T-helper 2 cell treated with Interferon-gamma antibody and Interleukin-4, amounts not matched to agents 5 μg/mL and 100 μg/mL, for 36 hours (primary cell): ENCODE measurements at regions not wholly inside any gene's neighbourhood (a gene's known extent, or its start where the extent isn't known, plus 50 kb on each side); places are given as distances from the start of the nearest gene placed in this dataset.
"Not testable (repeated sequence)": the region's sequence is repeated elsewhere in the genome, so short reads cannot be mapped to it uniquely, and the experiment has no call there.

Source experiments
- DNase-seq: peaks from one replicate; pipeline ENCODE4 v3.0.0; 2021; ENCODE audit warnings: low spot score
- H3K27ac Mint-ChIP-seq: one replicate; pipeline ENCODE4 v1.8.0; 2021; ENCODE audit warnings: mild to moderate bottlenecking, mixed read lengths
- H3K27me3 Mint-ChIP-seq: one replicate; pipeline ENCODE4 v1.8.0; 2021; ENCODE audit warnings: low read depth, mixed read lengths
- H3K36me3 Mint-ChIP-seq: one replicate; pipeline ENCODE4 v1.8.0; 2021; ENCODE audit warnings: low read depth, mixed read lengths
- H3K4me1 Mint-ChIP-seq: one replicate; pipeline ENCODE4 v1.8.0; 2021; ENCODE audit warnings: low read depth, mixed read lengths
- H3K4me3 Mint-ChIP-seq: one replicate; pipeline ENCODE4 v1.8.0; 2022; ENCODE audit warnings: mild to moderate bottlenecking, moderate library complexity, mixed read lengths
- H3K9me3 Mint-ChIP-seq: one replicate; pipeline ENCODE4 v1.8.0; 2021; ENCODE audit warnings: mixed read lengths

GRCh38 chr6:85772641-85773040 lies 130.0 kb upstream of the SYNCRIP start:
- Mint-ChIP-seq H3K4me3 (no peak overlapping the region), H3K9me3 (no peaks in the 10 kb centered on the region), H3K36me3 (no peaks in the 10 kb centered on the region), H3K27me3 (no peaks in the 10 kb centered on the region), H3K27ac (no peak overlapping the region), H3K4me1 (no peaks in the 10 kb centered on the region)
- DNase-seq = no peak

GRCh38 chr6:85771925-85772430 lies 129.3 kb upstream of the SYNCRIP start:
- no peak overlapping the region for H3K4me3 Mint-ChIP-seq
- no peaks in the 10 kb centered on the region for H3K27me3 Mint-ChIP-seq
- H3K4me1 Mint-ChIP-seq = no peaks in the 10 kb centered on the region
- no peak overlapping the region for H3K27ac Mint-ChIP-seq
- no peaks in the 10 kb centered on the region for H3K9me3 Mint-ChIP-seq
- no peak for DNase-seq
- H3K36me3 Mint-ChIP-seq = no peaks in the 10 kb centered on the region

GRCh38 chr6:85771455-85771854 lies 128.8 kb upstream of the SYNCRIP start:
- Mint-ChIP-seq H3K36me3 (no peaks in the 10 kb centered on the region), H3K27ac (no peak overlapping the region), H3K4me1 (no peaks in the 10 kb centered on the region), H3K9me3 (no peaks in the 10 kb centered on the region), H3K4me3 (no peak overlapping the region), H3K27me3 (no peaks in the 10 kb centered on the region)
- no peak for DNase-seq

- H3K36me3 Mint-ChIP-seq = no peaks in the 10 kb centered on the region
Measured at GRCh38 chr6:85764844-85765243, 122.2 kb upstream of the SYNCRIP start.

GRCh38 chr6:85756982-85757381 lies 114.3 kb upstream of the SYNCRIP start:
- peaks cover 7% of the 10 kb centered on the region for H3K27me3 Mint-ChIP-seq
- H3K4me3 Mint-ChIP-seq = no peak overlapping the region
- DNase-seq = no peak
- no peaks in the 10 kb centered on the region for H3K9me3 Mint-ChIP-seq
- no peaks in the 10 kb centered on the region for H3K36me3 Mint-ChIP-seq
- no peaks in the 10 kb centered on the region for H3K4me1 Mint-ChIP-seq
- no peak overlapping the region for H3K27ac Mint-ChIP-seq

More at GRCh38 chr6:85764844-85765243, 122.2 kb upstream of the SYNCRIP start:
- H3K27ac Mint-ChIP-seq = no peak overlapping the region
- DNase-seq = no peak
- no peaks in the 10 kb centered on the region for H3K9me3 Mint-ChIP-seq
- H3K4me1 Mint-ChIP-seq = no peaks in the 10 kb centered on the region
- H3K4me3 Mint-ChIP-seq = no peak overlapping the region
- no peaks in the 10 kb centered on the region for H3K27me3 Mint-ChIP-seq

- Mint-ChIP-seq H3K9me3 (no peaks in the 10 kb centered on the region), H3K4me1 (no peaks in the 10 kb centered on the region), H3K36me3 (no peaks in the 10 kb centered on the region), H3K27ac (no peak overlapping the region), H3K27me3 (peaks cover 7% of the 10 kb centered on the region), H3K4me3 (no peak overlapping the region)
- DNase-seq = no peak
Measured at GRCh38 chr6:85754894-85755293, 112.2 kb upstream of the SYNCRIP start.

- no peaks in the 10 kb centered on the region for H3K4me1 Mint-ChIP-seq
- no peaks in the 10 kb centered on the region for H3K9me3 Mint-ChIP-seq
- no peaks in the 10 kb centered on the region for H3K36me3 Mint-ChIP-seq
- DNase-seq = no peak
- peaks cover 7% of the 10 kb centered on the region for H3K27me3 Mint-ChIP-seq
- no peak overlapping the region for H3K4me3 Mint-ChIP-seq
- H3K27ac Mint-ChIP-seq = no peak overlapping the region
Measured at GRCh38 chr6:85752602-85753001, 109.9 kb upstream of the SYNCRIP start.

- Mint-ChIP-seq H3K27me3 (peaks cover 7% of the 10 kb centered on the region), H3K36me3 (no peaks in the 10 kb centered on the region), H3K27ac (no peak overlapping the region), H3K9me3 (no peaks in the 10 kb centered on the region), H3K4me3 (no peak overlapping the region), H3K4me1 (no peaks in the 10 kb centered on the region)
- DNase-seq = no peak
Measured at GRCh38 chr6:85751374-85752055, 108.8 kb upstream of the SYNCRIP start.

GRCh38 chr6:85750146-85750545 lies 107.5 kb upstream of the SYNCRIP start:
- H3K36me3 Mint-ChIP-seq, H3K4me3 Mint-ChIP-seq, H3K4me1 Mint-ChIP-seq, H3K27ac Mint-ChIP-seq, H3K9me3 Mint-ChIP-seq, DNase-seq, H3K27me3 Mint-ChIP-seq: not testable (repeated sequence)

GRCh38 chr6:85749236-85749635 lies 106.5 kb upstream of the SYNCRIP start:
- Mint-ChIP-seq H3K27me3 (peaks cover 7% of the 10 kb centered on the region), H3K4me3 (no peak overlapping the region), H3K27ac (no peak overlapping the region), H3K36me3 (no peaks in the 10 kb centered on the region), H3K4me1 (no peaks in the 10 kb centered on the region), H3K9me3 (no peaks in the 10 kb centered on the region)
- DNase-seq = no peak

- no peak for DNase-seq
- Mint-ChIP-seq H3K27ac (no peak overlapping the region), H3K9me3 (no peaks in the 10 kb centered on the region), H3K36me3 (no peaks in the 10 kb centered on the region), H3K4me1 (no peaks in the 10 kb centered on the region), H3K27me3 (no peaks in the 10 kb centered on the region), H3K4me3 (no peak overlapping the region)
Measured at GRCh38 chr6:85747666-85748065, 105.0 kb upstream of the SYNCRIP start.

GRCh38 chr6:85747093-85747492 lies 104.4 kb upstream of the SYNCRIP start:
- Mint-ChIP-seq H3K4me3 (no peak overlapping the region), H3K27ac (no peak overlapping the region), H3K27me3 (no peaks in the 10 kb centered on the region), H3K36me3 (no peaks in the 10 kb centered on the region), H3K9me3 (no peaks in the 10 kb centered on the region), H3K4me1 (no peaks in the 10 kb centered on the region)
- no peak for DNase-seq

GRCh38 chr6:85744433-85744970 lies 101.8 kb upstream of the SYNCRIP start:
- no peak overlapping the region for H3K4me3 Mint-ChIP-seq
- H3K9me3 Mint-ChIP-seq = no peaks in the 10 kb centered on the region

GRCh38 chr6:85726206-85726605 lies 83.5 kb upstream of the SYNCRIP start:
- no peak overlapping the region for H3K4me3 Mint-ChIP-seq
- H3K9me3 Mint-ChIP-seq = peaks cover 8% of the 10 kb centered on the region
- H3K36me3 Mint-ChIP-seq = no peaks in the 10 kb centered on the region
- H3K27ac Mint-ChIP-seq = no peak overlapping the region
- DNase-seq = no peak
- H3K27me3 Mint-ChIP-seq = no peaks in the 10 kb centered on the region
- H3K4me1 Mint-ChIP-seq = no peaks in the 10 kb centered on the region

More at GRCh38 chr6:85744433-85744970, 101.8 kb upstream of the SYNCRIP start:
- no peaks in the 10 kb centered on the region for H3K36me3 Mint-ChIP-seq
- no peak for DNase-seq
- H3K27ac Mint-ChIP-seq = no peak overlapping the region
- H3K27me3 Mint-ChIP-seq = no peaks in the 10 kb centered on the region
- H3K4me1 Mint-ChIP-seq = no peaks in the 10 kb centered on the region

- Mint-ChIP-seq H3K4me3 (no peak overlapping the region), H3K27me3 (no peaks in the 10 kb centered on the region), H3K27ac (no peak overlapping the region), H3K36me3 (no peaks in the 10 kb centered on the region), H3K9me3 (peaks cover 8% of the 10 kb centered on the region), H3K4me1 (peaks cover 2% of the 10 kb centered on the region)
- DNase-seq = no peak
Measured at GRCh38 chr6:85715797-85716196, 73.1 kb upstream of the SYNCRIP start.
